H1 (cell line): ENCODE measurements at regions not wholly inside any gene's neighbourhood (a gene's known extent, or its start where the extent isn't known, plus 50 kb on each side); places are given as distances from the start of the nearest gene placed in this dataset.

ENCODE experiments used
- CTCF ChIA-PET: fragments of 300-600 bp; sonication (Branson Sonifier 250); formaldehyde crosslinking; loops from one replicate; lab custom pipeline; 2021; ENCODE audit not compliant: partially characterized antibody; lab: Charles Lee
- POLR2A ChIA-PET: fragments of 300-600 bp; sonication (Branson Sonifier 250); formaldehyde crosslinking; loops from one replicate; lab custom pipeline; 2021; ENCODE audit warnings: inconsistent platforms; ENCODE audit not compliant: partially characterized antibody; lab: Charles Lee
- DNase-seq, 2 experiments: peaks; one replicate each; pipeline versions ENCODE4 v3.0.0 to v3.0.0-alpha.2; 2010 to 2022; ENCODE audit warnings: low spot score in 2 of 2, low read depth in 1 of 2, mixed read lengths in 1 of 2
- FAIRE-seq: peaks from 2 replicates; lab custom pipeline; 2011; peaks lifted over from hg19 to GRCh38; lab: Jason Lieb, UNC
- H2AFZ ChIP-seq: 2 replicates; pipeline ENCODE4 v1.8.1; 2012; ENCODE audit warnings: low read length, inconsistent platforms
- H2AK5ac ChIP-seq: 2 replicates; pipeline ENCODE4 v1.6.1; 2013; ENCODE audit warnings: low read depth, low read length
- H2BK120ac ChIP-seq: replicated peaks from 2 replicates; pipeline ENCODE3; 2013; ENCODE audit warnings: low read depth, low read length, inconsistent platforms
- H2BK12ac ChIP-seq: 2 replicates; pipeline ENCODE4 v1.6.1; 2013; ENCODE audit warnings: low read depth, low read length
- H2BK15ac ChIP-seq: 2 replicates; pipeline ENCODE4 v1.6.1; 2013; ENCODE audit warnings: low read length
- H2BK20ac ChIP-seq: 2 replicates; pipeline ENCODE4 v1.6.1; 2013; ENCODE audit warnings: low read length
- H2BK5ac ChIP-seq: 2 replicates; pipeline ENCODE4 v1.6.1; 2013; ENCODE audit warnings: low read depth, low read length
- H3K14ac ChIP-seq: 2 replicates; pipeline ENCODE4 v1.6.1; 2013; ENCODE audit warnings: inconsistent platforms; ENCODE audit not compliant: insufficient read length
- H3K18ac ChIP-seq: 2 replicates; pipeline ENCODE4 v1.6.1; 2013; ENCODE audit warnings: low read length; ENCODE audit errors: extremely low read depth
- H3K23ac ChIP-seq: 2 replicates; pipeline ENCODE4 v1.6.1; 2013; ENCODE audit warnings: inconsistent platforms; ENCODE audit not compliant: insufficient read length
- H3K23me2 ChIP-seq: 2 replicates; pipeline ENCODE4 v1.6.1; 2013; ENCODE audit warnings: low read depth, low read length
- H3K27ac ChIP-seq: 2 replicates; pipeline ENCODE4 v1.6.1; 2011; ENCODE audit warnings: low read depth, low read length, inconsistent platforms
- H3K27me3 ChIP-seq, 4 experiments: replicated peaks in 1 of 4; 1 replicate in 1 of 4; 2 replicates in 3 of 4; pipeline versions ENCODE4 v1.6.1 to v1.8.1; 2011 to 2013; ENCODE audit warnings: low read length in 3 of 4, mild to moderate bottlenecking in 3 of 4, inconsistent platforms in 2 of 4, mixed read lengths in 2 of 4, moderate library complexity in 1 of 4; ENCODE audit not compliant: control insufficient read depth in 3 of 4, insufficient read depth in 3 of 4; ENCODE audit errors: extremely low read depth in 1 of 4
- H3K36me3 ChIP-seq, 4 experiments: 2 replicates each; pipeline versions ENCODE4 v1.6.1 to v1.8.1; 2011 to 2013; ENCODE audit warnings: mild to moderate bottlenecking in 4 of 4, low read length in 3 of 4, moderate library complexity in 2 of 4, control low read depth in 1 of 4, inconsistent platforms in 1 of 4; ENCODE audit not compliant: insufficient read depth in 4 of 4, control insufficient read depth in 2 of 4
- H3K4ac ChIP-seq: replicated peaks from 2 replicates; pipeline ENCODE3; 2013; ENCODE audit warnings: low read length, low read depth, mixed read lengths, inconsistent platforms; ENCODE audit not compliant: insufficient read length
- H3K4me1 ChIP-seq, 4 experiments: replicated peaks in 1 of 4; 1 replicate in 1 of 4; 2 replicates in 3 of 4; pipeline versions ENCODE4 v1.6.1 to v1.8.1; 2011 to 2013; ENCODE audit warnings: low read length in 3 of 4, inconsistent platforms in 2 of 4, mixed read lengths in 1 of 4; ENCODE audit not compliant: insufficient read depth in 4 of 4, control insufficient read depth in 3 of 4
- H3K4me2 ChIP-seq, 2 experiments: 2 replicates each; pipeline versions ENCODE4 v1.6.1 to v1.8.1; 2011 to 2013; ENCODE audit warnings: low read depth in 2 of 2, low read length in 2 of 2, control low read depth in 1 of 2, inconsistent platforms in 1 of 2, mild to moderate bottlenecking in 1 of 2; ENCODE audit not compliant: insufficient read depth in 1 of 2
- H3K4me3 ChIP-seq, 4 experiments: fragments of 200-600, 300-600 bp in 1 of 4; sonication (generic), shearing (Covaris generic), sonication (Bioruptor Twin) in 1 of 4; 2 replicates each; pipeline versions ENCODE4 v1.5.1 to v1.8.1; 2011 to 2016; ENCODE audit warnings: low read length in 4 of 4, low read depth in 3 of 4, control low read depth in 2 of 4, inconsistent platforms in 2 of 4, mild to moderate bottlenecking in 2 of 4, mixed read lengths in 1 of 4, moderate library complexity in 1 of 4; ENCODE audit not compliant: insufficient read depth in 2 of 4; ENCODE audit errors: extremely low read depth in 1 of 4
- H3K56ac ChIP-seq: replicated peaks from 2 replicates; pipeline ENCODE3; 2013; ENCODE audit warnings: low read depth, mild to moderate bottlenecking, mixed read lengths, low read length, inconsistent platforms; ENCODE audit not compliant: insufficient read length
- H3K79me1 ChIP-seq: 2 replicates; pipeline ENCODE4 v1.6.1; 2013; ENCODE audit warnings: low read depth, low read length, control low read depth
- H3K79me2 ChIP-seq, 2 experiments: 2 replicates each; pipeline versions ENCODE4 v1.6.1 to v1.8.1; 2012 to 2013; ENCODE audit warnings: low read length in 2 of 2, mild to moderate bottlenecking in 2 of 2, inconsistent platforms in 1 of 2; ENCODE audit not compliant: insufficient read depth in 2 of 2, control insufficient read depth in 1 of 2
- H3K9ac ChIP-seq, 4 experiments: replicated peaks in 1 of 4; 1 replicate in 1 of 4; 2 replicates in 3 of 4; pipeline versions ENCODE4 v1.6.1 to v1.8.1; 2011 to 2013; ENCODE audit warnings: low read depth in 3 of 4, low read length in 3 of 4, control low read depth in 2 of 4, mild to moderate bottlenecking in 2 of 4, moderate library complexity in 2 of 4, inconsistent platforms in 1 of 4; ENCODE audit errors: extremely low read depth in 1 of 4
- H3K9me3 ChIP-seq, 2 experiments: 2 replicates each; pipeline versions ENCODE4 v1.6.1 to v1.8.1; 2012 to 2013; ENCODE audit warnings: mild to moderate bottlenecking in 2 of 2, moderate library complexity in 2 of 2, control low read depth in 1 of 2, inconsistent platforms in 1 of 2, low read depth in 1 of 2, low read length in 1 of 2, mixed read lengths in 1 of 2; ENCODE audit not compliant: insufficient read depth in 2 of 2
- H4K20me1 ChIP-seq, 2 experiments: replicated peaks in 1 of 2; 2 replicates each; pipeline versions ENCODE3 to v1.8.1; 2011 to 2013; ENCODE audit warnings: inconsistent platforms in 2 of 2, low read length in 2 of 2, mild to moderate bottlenecking in 1 of 2; ENCODE audit not compliant: insufficient read depth in 2 of 2, control insufficient read depth in 1 of 2
- H4K5ac ChIP-seq: 2 replicates; pipeline ENCODE4 v1.6.1; 2013; ENCODE audit warnings: low read length, low read depth, mixed read lengths, inconsistent platforms; ENCODE audit not compliant: insufficient read length
- H4K8ac ChIP-seq: 2 replicates; pipeline ENCODE4 v1.8.0; 2013; ENCODE audit warnings: mild to moderate bottlenecking, moderate library complexity, low read length, inconsistent platforms; ENCODE audit not compliant: insufficient read depth; ENCODE audit errors: extremely low read depth
- H4K91ac ChIP-seq: replicated peaks from 2 replicates; pipeline ENCODE3; 2013; ENCODE audit warnings: low read length, mixed read lengths, inconsistent platforms; ENCODE audit not compliant: insufficient read length
- BCL11A ChIP-seq, 2 experiments: IDR thresholded peaks; one replicate each; pipeline ENCODE4 v1.6.1; 2011; ENCODE audit warnings: low read depth in 2 of 2, low read length in 2 of 2, mild to moderate bottlenecking in 2 of 2
- CTBP2 ChIP-seq: IDR thresholded peaks from 2 replicates; pipeline ENCODE4 v1.7.0; 2011; ENCODE audit warnings: borderline replicate concordance, mild to moderate bottlenecking, moderate library complexity, mixed read lengths, low read length; ENCODE audit not compliant: insufficient read depth, insufficient read length
- FOSL1 ChIP-seq: IDR thresholded peaks from 2 replicates; pipeline ENCODE4 v1.6.1; 2011; ENCODE audit warnings: mild to moderate bottlenecking, low read depth, low read length, moderate library complexity; ENCODE audit not compliant: insufficient read depth
- POU5F1 ChIP-seq: IDR thresholded peaks from 2 replicates; pipeline ENCODE4 v1.6.1; 2011; ENCODE audit warnings: low read depth, mild to moderate bottlenecking, low read length, moderate library complexity
- SP1 ChIP-seq: IDR thresholded peaks from 2 replicates; pipeline ENCODE4 v1.6.1; 2011; ENCODE audit warnings: low read depth, low read length

DNA sequence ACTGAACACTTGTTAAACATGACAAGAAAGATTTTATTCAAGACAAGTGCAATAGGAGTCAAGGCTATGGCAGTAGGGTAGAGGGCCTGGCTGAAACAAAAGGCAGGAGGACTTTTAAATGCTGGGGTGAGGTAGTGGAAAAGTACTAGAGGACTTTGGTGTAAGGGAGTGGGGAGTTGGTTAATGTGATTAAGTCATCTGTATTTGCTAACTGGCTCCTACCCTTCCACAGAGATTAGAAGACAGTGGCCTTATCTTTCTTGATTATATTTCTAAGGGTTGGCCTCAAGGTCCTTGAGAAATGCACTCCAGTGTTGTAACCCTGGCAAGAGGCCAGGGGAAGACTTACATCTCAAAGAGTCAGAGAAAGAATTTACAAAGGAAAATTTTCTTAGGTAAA lies 160.2 kb upstream of the FTMT start:
- Histone ChIP-seq H3K56ac (no peak overlapping the region), H4K8ac (no peak overlapping the region), H4K5ac (no peak overlapping the region), H3K4me2 (no peak overlapping the region), H3K79me1 (no peaks in the 10 kb centered on the region), H3K14ac (no peak overlapping the region), H3K23me2 (no peaks in the 10 kb centered on the region), H2BK5ac (no peak overlapping the region), H3K4me3 (no peak overlapping the region), H3K36me3 (no peaks in the 10 kb centered on the region), H3K9me3 (no peaks in the 10 kb centered on the region), H2AFZ (peak overlapping the region; percentile 93), H3K27me3 (no peaks in the 10 kb centered on the region), H3K79me2 (no peaks in the 10 kb centered on the region), H2BK120ac (no peak overlapping the region), H3K4ac (no peak overlapping the region), H3K27ac (no peak overlapping the region), H3K23ac (no peak overlapping the region), H3K18ac (no peak overlapping the region), H2BK15ac (no peak overlapping the region), H4K91ac (no peak overlapping the region), H3K4me1 (peaks cover 3 to 7% (median 5%) of the 10 kb centered on the region in 4 experiments; a peak in 4 of 7 replicates), H2AK5ac (no peak overlapping the region), H3K9ac (no peak overlapping the region), H4K20me1 (no peaks in the 10 kb centered on the region), H2BK20ac (no peak overlapping the region), H2BK12ac (no peak overlapping the region)
- FAIRE-seq (no peak), DNase-seq (no peak)
- ChIA-PET CTCF (no interaction called here), POLR2A (no interaction called here)
- TF ChIP-seq CTBP2 (no peak), SP1 (0 out of 2 replicates have a peak, but pooled peaks have one; percentile 18), BCL11A (IDR thresholded peaks at IDR 0.05; ENCODE audit: low read depth in 2 of 2, low read length in 2 of 2) (no peak), FOSL1 (no peak), POU5F1 (no peak)
